ENCODE measurements at regions not wholly inside any gene's neighbourhood (a gene's known extent, or its start where the extent isn't known, plus 50 kb on each side); places are given as distances from the start of the nearest gene placed in this dataset.

GRCh38 chr3:18018491-18019160 lies 276.2 kb upstream of the TBC1D5 start:
- TF ChIP-seq POLR2AphosphoS5 (IDR thresholded peaks at IDR 0.05) (no peak), POLR2A (IDR thresholded peaks at IDR 0.05) (no peak)
